IPS DF 4.7 (cell line): ENCODE measurements at regions not wholly inside any gene's neighbourhood (a gene's known extent, or its start where the extent isn't known, plus 50 kb on each side); places are given as distances from the start of the nearest gene placed in this dataset.

ENCODE experiments used
- DNase-seq: peaks from one replicate; pipeline ENCODE4 v3.0.0-alpha.2; 2013; ENCODE audit warnings: low spot score; ENCODE audit errors: extremely low read depth

DNA sequence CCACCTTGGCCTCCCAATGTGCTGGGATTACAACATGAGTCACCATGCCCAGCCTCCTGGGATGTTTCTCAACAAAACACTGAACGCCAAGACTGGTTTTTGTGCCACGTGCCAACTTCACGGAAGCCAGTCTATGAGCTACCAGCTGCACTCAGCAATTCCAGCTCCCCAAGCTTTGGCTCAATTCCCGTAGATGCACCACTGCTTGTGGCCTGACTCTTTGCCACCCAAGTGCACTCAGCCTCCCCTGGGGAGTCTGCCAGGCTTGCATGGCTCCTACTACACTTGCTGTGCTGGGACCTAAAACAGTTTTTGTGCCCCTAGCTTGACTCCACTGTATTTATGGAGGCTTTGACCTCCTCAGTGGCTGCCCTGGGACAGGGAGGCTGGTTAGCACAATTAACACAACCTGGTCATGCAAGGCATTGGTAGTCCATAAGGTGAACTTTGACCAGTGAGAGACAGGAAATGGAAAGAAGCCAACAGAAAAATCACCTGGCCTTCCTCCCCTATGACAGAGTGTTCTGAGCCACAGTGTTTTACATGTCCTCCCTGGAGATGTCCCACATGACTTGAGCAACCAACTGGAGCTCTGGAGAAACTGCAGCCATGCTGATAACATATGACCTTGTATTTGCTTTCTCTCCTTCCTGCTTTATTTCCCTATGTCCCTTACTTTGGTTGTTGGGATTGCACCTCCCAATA is 1173.1 kb downstream of the UQCRFS1 start:
- no peak for DNase-seq

DNA sequence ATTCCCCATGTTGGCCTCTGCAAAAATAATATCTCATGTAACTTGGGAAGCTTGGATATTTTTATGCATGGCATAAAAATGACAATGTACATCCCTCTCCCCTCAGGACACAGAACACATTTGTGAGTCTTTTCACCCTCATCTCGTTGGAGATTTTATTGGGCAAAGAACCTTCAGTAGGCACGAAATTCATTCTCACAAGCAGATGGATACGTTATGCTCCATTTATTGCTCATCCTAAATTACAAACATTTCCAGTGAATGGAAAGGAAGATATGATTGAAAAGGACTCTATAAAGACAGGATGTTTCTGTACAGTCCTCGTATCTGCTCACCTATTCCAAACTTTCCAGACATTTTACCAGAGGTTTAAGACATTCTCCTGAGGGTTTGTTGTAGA is 1175.8 kb downstream of the UQCRFS1 start:
- DNase-seq = no peak

- no peak for DNase-seq
Measured at GRCh38 chr19:28036486-28036885, 1176.5 kb downstream of the UQCRFS1 start.

DNA sequence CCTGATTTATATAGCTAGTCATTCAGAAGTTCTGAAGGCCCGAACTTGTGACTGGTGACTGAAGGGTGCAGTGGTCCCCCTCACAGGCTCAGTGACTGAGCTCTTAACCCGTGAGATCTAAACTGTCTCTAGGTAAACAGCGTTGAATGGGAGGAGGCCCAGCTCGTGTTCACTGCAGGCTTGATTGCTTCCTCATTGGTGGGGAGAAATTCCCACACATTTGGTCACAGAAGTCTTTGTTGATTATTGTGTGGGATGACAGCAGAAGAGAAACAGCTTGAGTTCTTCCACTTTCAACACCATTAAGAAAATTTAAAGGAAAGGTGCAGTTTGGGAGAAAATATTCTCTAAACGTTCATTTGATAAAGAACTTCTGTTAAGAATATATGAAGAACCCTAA is 1178.0 kb downstream of the UQCRFS1 start:
- no peak for DNase-seq

DNA sequence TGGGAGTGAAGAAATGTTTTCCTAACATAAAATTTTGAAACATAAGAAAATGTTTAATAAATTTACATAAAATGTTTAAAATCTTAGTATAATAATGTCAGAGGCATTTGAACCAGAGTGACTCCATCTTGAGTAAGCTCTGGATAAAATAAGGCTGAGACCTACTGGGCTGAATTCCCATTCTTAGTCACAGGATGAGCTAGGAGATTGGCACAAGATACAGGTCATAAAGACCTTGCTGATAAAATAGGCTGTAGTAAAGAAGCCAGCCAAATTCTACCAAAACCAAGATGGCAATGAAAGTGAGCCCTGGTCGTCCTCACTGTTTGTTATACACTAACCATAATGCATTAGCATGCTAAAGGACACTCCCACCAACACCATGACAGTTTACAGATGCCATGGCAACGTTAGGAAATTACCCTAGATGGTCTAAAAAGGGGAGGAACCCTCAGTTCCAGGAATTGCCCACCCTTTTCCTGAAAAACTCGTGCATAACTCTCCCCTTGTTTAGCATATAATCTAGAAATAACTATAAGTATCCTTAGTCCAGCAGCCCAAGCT is 1184.0 kb downstream of the UQCRFS1 start:
- no peak for DNase-seq

DNA sequence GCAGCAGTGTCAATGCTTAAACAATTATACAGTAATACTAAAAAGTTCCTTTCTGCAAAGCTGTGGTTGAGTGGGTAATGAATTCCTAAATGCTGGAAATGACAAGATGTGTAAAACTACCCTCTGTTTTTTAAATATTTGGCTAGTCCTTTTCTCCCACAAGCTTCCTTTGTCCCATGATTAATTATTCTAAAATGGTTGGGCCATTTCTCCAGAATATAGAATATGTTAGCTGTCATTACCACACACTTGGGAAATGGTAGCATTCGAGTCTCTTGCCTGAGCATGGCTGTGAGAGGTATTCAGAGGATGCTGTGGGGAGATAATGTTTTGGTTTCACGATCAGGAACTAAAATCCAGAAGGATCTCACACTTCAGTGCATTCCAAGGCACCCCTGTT is 1185.8 kb downstream of the UQCRFS1 start:
- no peak for DNase-seq

- no peak for DNase-seq
Measured at GRCh38 chr19:28026636-28027035, 1186.3 kb downstream of the UQCRFS1 start.

DNA sequence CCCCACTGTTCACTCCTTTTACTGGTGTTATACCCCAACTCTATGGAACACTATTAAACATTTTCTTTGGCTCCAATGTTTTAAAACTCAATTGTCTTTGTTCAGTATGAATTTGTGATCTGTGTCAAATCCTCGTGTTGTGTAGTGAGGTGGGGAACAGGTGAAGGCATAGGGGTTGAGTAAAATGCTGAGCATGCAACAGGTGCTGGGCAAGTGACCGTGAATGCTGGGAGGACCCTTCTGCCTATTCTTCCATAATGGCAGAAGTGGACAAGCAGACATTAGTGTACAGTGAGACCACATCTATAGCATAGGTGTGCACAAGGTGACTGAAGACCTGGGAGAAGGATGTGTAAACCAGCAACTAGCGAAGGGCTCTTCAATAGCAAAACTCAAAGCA is 1188.0 kb downstream of the UQCRFS1 start:
- DNase-seq = no peak

GRCh38 chr19:28023064-28023463 is 1189.9 kb downstream of the UQCRFS1 start:
- DNase-seq = no peak

DNA sequence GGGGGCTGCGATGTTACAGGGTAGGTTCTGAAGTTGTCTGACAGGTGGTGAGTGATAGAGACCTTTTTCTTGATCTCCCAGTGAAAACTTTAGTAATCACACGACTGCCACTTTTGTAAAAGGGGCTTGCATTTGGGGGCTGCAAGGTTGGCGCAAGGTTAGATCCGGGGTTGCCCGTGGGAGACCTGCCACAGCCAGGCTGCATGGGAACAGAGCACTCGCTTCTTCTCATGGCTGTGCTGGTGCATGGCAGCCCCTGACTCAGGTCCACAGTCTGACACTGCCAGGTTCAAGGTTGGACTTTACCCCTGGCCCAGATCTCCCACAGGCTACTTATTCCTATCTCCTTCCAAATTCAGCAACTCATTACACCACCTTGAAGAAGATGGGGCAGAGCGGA is 1190.4 kb downstream of the UQCRFS1 start:
- DNase-seq = no peak

- no peak for DNase-seq
Measured at GRCh38 chr19:28021259-28022185, 1191.4 kb downstream of the UQCRFS1 start.

- no peak for DNase-seq
Measured at GRCh38 chr19:28020619-28021258, 1192.2 kb downstream of the UQCRFS1 start.

GRCh38 chr19:28019901-28020300 is 1193.0 kb downstream of the UQCRFS1 start:
- DNase-seq = no peak

- no peak for DNase-seq
Measured at GRCh38 chr19:28019371-28019770, 1193.6 kb downstream of the UQCRFS1 start.

- no peak for DNase-seq
Measured at GRCh38 chr19:28018499-28018898, 1194.5 kb downstream of the UQCRFS1 start.

DNA sequence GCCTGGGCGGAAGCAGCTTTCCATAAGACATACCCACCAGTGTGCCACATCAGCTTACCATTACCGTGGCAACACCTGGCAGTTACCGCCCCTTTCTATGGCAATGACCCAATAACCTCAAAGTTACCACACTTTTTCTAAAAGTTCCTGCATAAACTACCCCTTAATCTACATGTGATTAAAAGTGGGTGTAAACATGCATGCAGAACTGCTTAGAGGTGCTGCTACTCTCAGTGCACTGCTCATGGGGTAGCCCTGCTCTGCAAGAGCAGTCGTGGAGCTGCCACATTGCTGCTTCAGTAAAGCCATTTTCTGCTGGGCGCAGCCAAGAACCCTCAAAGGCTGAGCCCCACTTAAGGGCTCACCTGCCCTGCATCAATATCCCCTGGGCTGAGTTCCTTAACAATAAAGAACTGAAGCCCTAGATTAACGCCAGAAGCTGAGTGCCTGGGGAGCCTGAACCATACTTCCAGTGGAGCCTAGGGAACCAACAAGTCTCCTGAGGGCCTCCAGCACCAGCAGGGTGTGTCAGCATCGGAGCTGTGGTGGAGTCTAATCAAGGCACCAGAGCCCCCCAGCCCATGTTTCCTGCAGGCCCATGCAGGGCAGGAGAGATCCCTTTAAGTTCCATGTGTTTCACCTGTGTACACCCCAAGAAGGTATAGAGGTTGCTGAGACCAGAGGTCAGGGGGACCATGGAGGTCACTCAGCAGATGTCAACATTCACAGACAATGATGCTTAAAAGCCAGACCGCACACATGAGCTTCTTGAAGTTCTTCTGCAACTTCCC is 1198.1 kb downstream of the UQCRFS1 start:
- no peak for DNase-seq

- DNase-seq = peak; percentile 36
Measured at GRCh38 chr19:28012361-28012760, 1200.6 kb downstream of the UQCRFS1 start.

DNA sequence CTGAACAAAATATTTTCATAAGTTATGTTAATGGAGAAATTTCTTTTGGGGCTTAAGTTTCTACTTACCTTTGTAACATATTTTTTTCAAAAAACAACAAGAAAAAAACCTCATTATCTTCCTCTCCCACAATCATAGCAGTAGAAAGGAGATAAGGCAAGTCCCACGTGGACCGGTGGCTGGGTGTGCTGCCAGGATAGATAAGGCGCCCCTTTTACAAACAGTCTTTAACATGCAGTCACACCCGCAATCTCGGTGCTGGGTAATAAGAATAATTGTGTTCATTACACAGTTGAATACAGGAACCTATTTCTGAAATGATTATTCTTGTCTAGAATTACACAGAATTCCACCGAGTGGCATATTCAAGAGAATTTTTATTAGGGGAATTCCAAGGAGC is 1202.3 kb downstream of the UQCRFS1 start:
- DNase-seq = no peak

- no peak for DNase-seq
Measured at GRCh38 chr19:28009696-28010095, 1203.3 kb downstream of the UQCRFS1 start.

DNA sequence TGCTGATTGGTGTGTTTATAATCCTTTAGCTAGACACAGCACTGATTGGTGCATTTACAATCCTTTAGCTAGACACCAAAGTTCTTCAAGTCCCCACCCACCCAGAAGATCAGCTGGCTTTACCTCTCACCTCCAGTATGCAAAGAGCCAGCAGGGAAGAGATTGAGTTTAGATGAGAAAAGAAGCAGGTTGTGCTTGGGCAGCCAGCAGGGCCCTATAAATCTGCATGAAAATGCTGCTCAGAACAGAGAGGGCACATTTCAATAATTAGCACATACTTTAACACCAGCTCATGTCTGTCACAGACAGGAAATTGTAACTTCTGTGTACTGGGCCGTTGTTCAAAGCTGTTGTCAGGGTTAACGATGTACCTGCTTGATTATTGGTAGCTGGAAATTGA is 1204.3 kb downstream of the UQCRFS1 start:
- DNase-seq = no peak

- no peak for DNase-seq
Measured at GRCh38 chr19:28003543-28003942, 1209.4 kb downstream of the UQCRFS1 start.
